ENCODE measurements at regions not wholly inside any gene's neighbourhood (a gene's known extent, or its start where the extent isn't known, plus 50 kb on each side); places are given as distances from the start of the nearest gene placed in this dataset.

DNA sequence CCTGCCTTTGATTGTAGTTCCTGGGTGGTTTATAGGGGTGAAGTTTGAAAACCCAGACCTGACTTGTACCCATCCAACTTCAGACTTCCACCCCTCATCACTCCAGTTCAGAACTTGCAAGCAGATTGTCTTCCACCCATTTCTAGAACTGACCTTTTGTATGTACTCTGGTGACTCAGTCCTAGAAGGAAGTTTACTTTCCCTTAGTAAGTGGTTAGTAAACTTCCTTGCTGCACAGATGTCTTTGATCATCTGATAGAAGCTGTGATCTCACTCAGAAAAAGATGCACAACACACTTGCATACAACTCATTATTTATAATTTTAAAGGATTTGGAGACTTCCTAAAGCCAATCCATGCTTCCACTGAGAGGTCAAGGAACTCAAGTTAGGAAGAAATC is 368.0 kb downstream of the MFSD1 start:
- Histone ChIP-seq H3K27ac (ENCODE audit: low read depth) (no peak overlapping the region), H3K4me1 (ENCODE audit: insufficient read depth) (no peaks in the 10 kb centered on the region), H3K36me3 (ENCODE audit: insufficient read depth) (no peaks in the 10 kb centered on the region), H3K4me2 (no peak overlapping the region), H4K20me1 (replicated peaks; ENCODE audit: insufficient read depth) (no peaks in the 10 kb centered on the region), H3K79me2 (replicated peaks; ENCODE audit: insufficient read depth) (no peaks in the 10 kb centered on the region), H3K9me2 (ENCODE audit: insufficient read depth) (0 out of 2 replicates have a peak, but pooled peaks cover 2% of the 10 kb centered on the region), H3K27me3 (ENCODE audit: insufficient read depth) (no peaks in the 10 kb centered on the region), H3F3A (replicated peaks; ENCODE audit: low read depth) (no peaks in the 10 kb centered on the region), H3K4me3 (no peak overlapping the region), H2AFZ (no peak overlapping the region)
- ATAC-seq (no peak), DNase-seq (ENCODE audit: low spot score) (no peak)
- H3K4me1 Mint-ChIP-seq, result no peaks in the 10 kb centered on the region
- no peaks in the 10 kb centered on the region for H3K27me3 Mint-ChIP-seq (ENCODE audit: insufficient read depth, low read depth, poor library complexity)
- H3K4me3 Mint-ChIP-seq, result no peak overlapping the region
- TF ChIP-seq, protein P1, sequence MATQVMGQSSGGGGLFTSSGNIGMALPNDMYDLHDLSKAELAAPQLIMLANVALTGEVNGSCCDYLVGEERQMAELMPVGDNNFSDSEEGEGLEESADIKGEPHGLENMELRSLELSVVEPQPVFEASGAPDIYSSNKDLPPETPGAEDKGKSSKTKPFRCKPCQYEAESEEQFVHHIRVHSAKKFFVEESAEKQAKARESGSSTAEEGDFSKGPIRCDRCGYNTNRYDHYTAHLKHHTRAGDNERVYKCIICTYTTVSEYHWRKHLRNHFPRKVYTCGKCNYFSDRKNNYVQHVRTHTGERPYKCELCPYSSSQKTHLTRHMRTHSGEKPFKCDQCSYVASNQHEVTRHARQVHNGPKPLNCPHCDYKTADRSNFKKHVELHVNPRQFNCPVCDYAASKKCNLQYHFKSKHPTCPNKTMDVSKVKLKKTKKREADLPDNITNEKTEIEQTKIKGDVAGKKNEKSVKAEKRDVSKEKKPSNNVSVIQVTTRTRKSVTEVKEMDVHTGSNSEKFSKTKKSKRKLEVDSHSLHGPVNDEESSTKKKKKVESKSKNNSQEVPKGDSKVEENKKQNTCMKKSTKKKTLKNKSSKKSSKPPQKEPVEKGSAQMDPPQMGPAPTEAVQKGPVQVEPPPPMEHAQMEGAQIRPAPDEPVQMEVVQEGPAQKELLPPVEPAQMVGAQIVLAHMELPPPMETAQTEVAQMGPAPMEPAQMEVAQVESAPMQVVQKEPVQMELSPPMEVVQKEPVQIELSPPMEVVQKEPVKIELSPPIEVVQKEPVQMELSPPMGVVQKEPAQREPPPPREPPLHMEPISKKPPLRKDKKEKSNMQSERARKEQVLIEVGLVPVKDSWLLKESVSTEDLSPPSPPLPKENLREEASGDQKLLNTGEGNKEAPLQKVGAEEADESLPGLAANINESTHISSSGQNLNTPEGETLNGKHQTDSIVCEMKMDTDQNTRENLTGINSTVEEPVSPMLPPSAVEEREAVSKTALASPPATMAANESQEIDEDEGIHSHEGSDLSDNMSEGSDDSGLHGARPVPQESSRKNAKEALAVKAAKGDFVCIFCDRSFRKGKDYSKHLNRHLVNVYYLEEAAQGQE (IDR thresholded peaks at IDR 0.05; ENCODE audit: unreplicated experiment), result no peak
- TF ChIP-seq NANOG (IDR thresholded peaks at IDR 0.05; ENCODE audit: borderline replicate concordance) (no peak), ZNF331 (CRISPR knock-in tag; IDR thresholded peaks at IDR 0.05; ENCODE audit: low read depth) (no peak), STAT1 (IDR thresholded peaks at IDR 0.05; ENCODE audit: unreplicated experiment) (no peak), JUNB (IDR thresholded peaks at IDR 0.05; ENCODE audit: unreplicated experiment) (no peak), ZNF114 (CRISPR knock-in tag; IDR thresholded peaks at IDR 0.05) (no peak), POLR2AphosphoS5 (IDR thresholded peaks at IDR 0.05; ENCODE audit: low read depth) (no peak), EZH2 (IDR thresholded peaks at IDR 0.05; ENCODE audit: low read depth, unreplicated experiment) (no peak), CREB1 (CRISPR knock-in tag; IDR thresholded peaks at IDR 0.05; ENCODE audit: low read depth) (no peak), EZH2phosphoT487 (IDR thresholded peaks at IDR 0.05; ENCODE audit: unreplicated experiment) (no peak)
- TF ChIP-seq, protein P2, sequence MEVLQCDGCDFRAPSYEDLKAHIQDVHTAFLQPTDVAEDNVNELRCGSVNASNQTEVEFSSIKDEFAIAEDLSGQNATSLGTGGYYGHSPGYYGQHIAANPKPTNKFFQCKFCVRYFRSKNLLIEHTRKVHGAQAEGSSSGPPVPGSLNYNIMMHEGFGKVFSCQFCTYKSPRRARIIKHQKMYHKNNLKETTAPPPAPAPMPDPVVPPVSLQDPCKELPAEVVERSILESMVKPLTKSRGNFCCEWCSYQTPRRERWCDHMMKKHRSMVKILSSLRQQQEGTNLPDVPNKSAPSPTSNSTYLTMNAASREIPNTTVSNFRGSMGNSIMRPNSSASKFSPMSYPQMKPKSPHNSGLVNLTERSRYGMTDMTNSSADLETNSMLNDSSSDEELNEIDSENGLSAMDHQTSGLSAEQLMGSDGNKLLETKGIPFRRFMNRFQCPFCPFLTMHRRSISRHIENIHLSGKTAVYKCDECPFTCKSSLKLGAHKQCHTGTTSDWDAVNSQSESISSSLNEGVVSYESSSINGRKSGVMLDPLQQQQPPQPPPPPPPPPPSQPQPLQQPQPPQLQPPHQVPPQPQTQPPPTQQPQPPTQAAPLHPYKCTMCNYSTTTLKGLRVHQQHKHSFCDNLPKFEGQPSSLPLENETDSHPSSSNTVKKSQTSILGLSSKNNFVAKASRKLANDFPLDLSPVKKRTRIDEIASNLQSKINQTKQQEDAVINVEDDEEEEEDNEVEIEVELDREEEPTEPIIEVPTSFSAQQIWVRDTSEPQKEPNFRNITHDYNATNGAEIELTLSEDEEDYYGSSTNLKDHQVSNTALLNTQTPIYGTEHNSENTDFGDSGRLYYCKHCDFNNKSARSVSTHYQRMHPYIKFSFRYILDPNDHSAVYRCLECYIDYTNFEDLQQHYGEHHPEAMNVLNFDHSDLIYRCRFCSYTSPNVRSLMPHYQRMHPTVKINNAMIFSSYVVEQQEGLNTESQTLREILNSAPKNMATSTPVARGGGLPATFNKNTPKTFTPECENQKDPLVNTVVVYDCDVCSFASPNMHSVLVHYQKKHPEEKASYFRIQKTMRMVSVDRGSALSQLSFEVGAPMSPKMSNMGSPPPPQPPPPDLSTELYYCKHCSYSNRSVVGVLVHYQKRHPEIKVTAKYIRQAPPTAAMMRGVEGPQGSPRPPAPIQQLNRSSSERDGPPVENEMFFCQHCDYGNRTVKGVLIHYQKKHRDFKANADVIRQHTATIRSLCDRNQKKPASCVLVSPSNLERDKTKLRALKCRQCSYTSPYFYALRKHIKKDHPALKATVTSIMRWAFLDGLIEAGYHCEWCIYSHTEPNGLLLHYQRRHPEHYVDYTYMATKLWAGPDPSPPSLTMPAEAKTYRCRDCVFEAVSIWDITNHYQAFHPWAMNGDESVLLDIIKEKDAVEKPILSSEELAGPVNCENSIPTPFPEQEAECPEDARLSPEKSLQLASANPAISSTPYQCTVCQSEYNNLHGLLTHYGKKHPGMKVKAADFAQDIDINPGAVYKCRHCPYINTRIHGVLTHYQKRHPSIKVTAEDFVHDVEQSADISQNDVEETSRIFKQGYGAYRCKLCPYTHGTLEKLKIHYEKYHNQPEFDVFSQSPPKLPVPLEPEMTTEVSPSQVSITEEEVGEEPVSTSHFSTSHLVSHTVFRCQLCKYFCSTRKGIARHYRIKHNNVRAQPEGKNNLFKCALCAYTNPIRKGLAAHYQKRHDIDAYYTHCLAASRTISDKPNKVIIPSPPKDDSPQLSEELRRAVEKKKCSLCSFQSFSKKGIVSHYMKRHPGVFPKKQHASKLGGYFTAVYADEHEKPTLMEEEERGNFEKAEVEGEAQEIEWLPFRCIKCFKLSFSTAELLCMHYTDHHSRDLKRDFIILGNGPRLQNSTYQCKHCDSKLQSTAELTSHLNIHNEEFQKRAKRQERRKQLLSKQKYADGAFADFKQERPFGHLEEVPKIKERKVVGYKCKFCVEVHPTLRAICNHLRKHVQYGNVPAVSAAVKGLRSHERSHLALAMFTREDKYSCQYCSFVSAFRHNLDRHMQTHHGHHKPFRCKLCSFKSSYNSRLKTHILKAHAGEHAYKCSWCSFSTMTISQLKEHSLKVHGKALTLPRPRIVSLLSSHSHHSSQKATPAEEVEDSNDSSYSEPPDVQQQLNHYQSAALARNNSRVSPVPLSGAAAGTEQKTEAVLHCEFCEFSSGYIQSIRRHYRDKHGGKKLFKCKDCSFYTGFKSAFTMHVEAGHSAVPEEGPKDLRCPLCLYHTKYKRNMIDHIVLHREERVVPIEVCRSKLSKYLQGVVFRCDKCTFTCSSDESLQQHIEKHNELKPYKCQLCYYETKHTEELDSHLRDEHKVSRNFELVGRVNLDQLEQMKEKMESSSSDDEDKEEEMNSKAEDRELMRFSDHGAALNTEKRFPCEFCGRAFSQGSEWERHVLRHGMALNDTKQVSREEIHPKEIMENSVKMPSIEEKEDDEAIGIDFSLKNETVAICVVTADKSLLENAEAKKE (CRISPR knock-in tag; IDR thresholded peaks at IDR 0.05), result no peak
- TF ChIP-seq, protein P3, sequence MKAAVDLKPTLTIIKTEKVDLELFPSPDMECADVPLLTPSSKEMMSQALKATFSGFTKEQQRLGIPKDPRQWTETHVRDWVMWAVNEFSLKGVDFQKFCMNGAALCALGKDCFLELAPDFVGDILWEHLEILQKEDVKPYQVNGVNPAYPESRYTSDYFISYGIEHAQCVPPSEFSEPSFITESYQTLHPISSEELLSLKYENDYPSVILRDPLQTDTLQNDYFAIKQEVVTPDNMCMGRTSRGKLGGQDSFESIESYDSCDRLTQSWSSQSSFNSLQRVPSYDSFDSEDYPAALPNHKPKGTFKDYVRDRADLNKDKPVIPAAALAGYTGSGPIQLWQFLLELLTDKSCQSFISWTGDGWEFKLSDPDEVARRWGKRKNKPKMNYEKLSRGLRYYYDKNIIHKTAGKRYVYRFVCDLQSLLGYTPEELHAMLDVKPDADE (IDR thresholded peaks at IDR 0.05), result no peak
- TF ChIP-seq, protein P4, sequence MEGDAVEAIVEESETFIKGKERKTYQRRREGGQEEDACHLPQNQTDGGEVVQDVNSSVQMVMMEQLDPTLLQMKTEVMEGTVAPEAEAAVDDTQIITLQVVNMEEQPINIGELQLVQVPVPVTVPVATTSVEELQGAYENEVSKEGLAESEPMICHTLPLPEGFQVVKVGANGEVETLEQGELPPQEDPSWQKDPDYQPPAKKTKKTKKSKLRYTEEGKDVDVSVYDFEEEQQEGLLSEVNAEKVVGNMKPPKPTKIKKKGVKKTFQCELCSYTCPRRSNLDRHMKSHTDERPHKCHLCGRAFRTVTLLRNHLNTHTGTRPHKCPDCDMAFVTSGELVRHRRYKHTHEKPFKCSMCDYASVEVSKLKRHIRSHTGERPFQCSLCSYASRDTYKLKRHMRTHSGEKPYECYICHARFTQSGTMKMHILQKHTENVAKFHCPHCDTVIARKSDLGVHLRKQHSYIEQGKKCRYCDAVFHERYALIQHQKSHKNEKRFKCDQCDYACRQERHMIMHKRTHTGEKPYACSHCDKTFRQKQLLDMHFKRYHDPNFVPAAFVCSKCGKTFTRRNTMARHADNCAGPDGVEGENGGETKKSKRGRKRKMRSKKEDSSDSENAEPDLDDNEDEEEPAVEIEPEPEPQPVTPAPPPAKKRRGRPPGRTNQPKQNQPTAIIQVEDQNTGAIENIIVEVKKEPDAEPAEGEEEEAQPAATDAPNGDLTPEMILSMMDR (conservative IDR thresholded peaks at IDR 0.05; ENCODE audit: low read depth in 2 of 2), result no peak
- H3K27ac Mint-ChIP-seq, result no peak overlapping the region
- H3K36me3 Mint-ChIP-seq (ENCODE audit: low read depth), result no peaks in the 10 kb centered on the region
- no peaks in the 10 kb centered on the region for H3K9me3 Mint-ChIP-seq
